ENCODE measurements at regions not wholly inside any gene's neighbourhood (a gene's known extent, or its start where the extent isn't known, plus 50 kb on each side); places are given as distances from the start of the nearest gene placed in this dataset.
"Not testable (repeated sequence)": the region's sequence is repeated elsewhere in the genome, so short reads cannot be mapped to it uniquely, and the experiment has no call there.

GRCh38 chrX:65837875-65838549 is 170.6 kb downstream of the MSN start:
- no peaks in the 10 kb centered on the region for H3K27me3 Mint-ChIP-seq (ENCODE audit: insufficient read depth)
- peaks cover 54% of the 10 kb centered on the region for H3K9me3 Mint-ChIP-seq
- no peak for TF ChIP-seq CTCF (conservative IDR thresholded peaks at IDR 0.05)
- DNase-seq = no peak
- Histone ChIP-seq H3K9ac (ENCODE audit: extremely low read depth, low read length, poor library complexity, severe bottlenecking) (no peak overlapping the region), H3K27ac (ENCODE audit: low read depth, low read length) (no peak overlapping the region), H3K9me3 (ENCODE audit: control insufficient read depth, low read length) (no peaks in the 10 kb centered on the region), H3K4me1 (ENCODE audit: control insufficient read depth, insufficient read depth, low read length) (no peaks in the 10 kb centered on the region), H3K27me3 (ENCODE audit: control insufficient read depth, insufficient read depth, low read length, poor library complexity, severe bottlenecking) (no peaks in the 10 kb centered on the region), H3K36me3 (ENCODE audit: control insufficient read depth, insufficient read depth, low read length) (no peaks in the 10 kb centered on the region), H3K4me3 (ENCODE audit: low read length) (no peak overlapping the region)
- no peak overlapping the region for H3K4me3 Mint-ChIP-seq
- no peaks in the 10 kb centered on the region for H3K4me1 Mint-ChIP-seq
- no peaks in the 10 kb centered on the region for H3K36me3 Mint-ChIP-seq (ENCODE audit: low read depth)
- no peak overlapping the region for H3K27ac Mint-ChIP-seq
- 79 to 84% methylated on average over 2 to 4 of the region's 4 CpGs for WGBS, 2 experiments (ENCODE audit: insufficient coverage in 1 of 2, insufficient read length in 1 of 2)

GRCh38 chrX:65831268-65831667 is 163.8 kb downstream of the MSN start:
- Histone ChIP-seq H3K27ac (ENCODE audit: low read depth, low read length) (no peak overlapping the region), H3K36me3 (ENCODE audit: control insufficient read depth, insufficient read depth, low read length) (no peaks in the 10 kb centered on the region), H3K4me3 (ENCODE audit: low read length) (no peak overlapping the region), H3K4me1 (ENCODE audit: control insufficient read depth, insufficient read depth, low read length) (no peaks in the 10 kb centered on the region), H3K27me3 (ENCODE audit: control insufficient read depth, insufficient read depth, low read length, poor library complexity, severe bottlenecking) (no peaks in the 10 kb centered on the region), H3K9me3 (ENCODE audit: control insufficient read depth, low read length) (no peaks in the 10 kb centered on the region), H3K9ac (ENCODE audit: extremely low read depth, low read length, poor library complexity, severe bottlenecking) (no peak overlapping the region)
- WGBS, 2 experiments (ENCODE audit: insufficient coverage in 1 of 2, insufficient read length in 1 of 2) = 62% methylated on average over 1 of the region's 2 CpGs; no CpG with 5 or more reads in 1 of the 2 experiments
- H3K27me3 Mint-ChIP-seq (ENCODE audit: insufficient read depth) = no peaks in the 10 kb centered on the region
- H3K27ac Mint-ChIP-seq = no peak overlapping the region
- H3K9me3 Mint-ChIP-seq = peaks cover 41% of the 10 kb centered on the region
- no peak overlapping the region for H3K4me3 Mint-ChIP-seq
- H3K4me1 Mint-ChIP-seq = peaks cover 15% of the 10 kb centered on the region
- DNase-seq = no peak
- H3K36me3 Mint-ChIP-seq (ENCODE audit: low read depth) = no peaks in the 10 kb centered on the region
- no peak for TF ChIP-seq CTCF (conservative IDR thresholded peaks at IDR 0.05)

DNA sequence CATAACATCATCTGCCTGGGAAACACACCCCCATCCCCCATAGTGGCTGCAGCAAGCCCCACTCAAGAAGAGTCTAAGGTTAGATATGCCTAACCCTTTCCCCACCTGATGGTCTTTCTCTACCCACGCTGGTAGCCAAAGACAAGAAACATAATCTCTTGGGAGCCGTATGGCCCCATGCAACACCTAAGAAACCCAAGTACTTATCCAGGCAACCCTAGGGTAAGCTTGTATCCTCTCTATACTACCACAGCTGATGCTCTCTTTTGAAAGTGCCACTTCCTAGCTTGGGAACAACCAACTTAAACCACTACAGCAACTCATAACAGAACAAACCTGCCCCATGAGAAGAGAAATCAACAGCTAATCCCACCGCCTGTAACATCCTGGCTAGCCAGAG is 161.1 kb downstream of the MSN start:
- no peak overlapping the region for H3K4me3 Mint-ChIP-seq
- WGBS, 2 experiments (ENCODE audit: insufficient coverage in 1 of 2, insufficient read length in 1 of 2) = 90% methylated on average over 3 of the region's 3 CpGs; no CpG with 5 or more reads in 1 of the 2 experiments
- Histone ChIP-seq H3K27me3 (ENCODE audit: control insufficient read depth, insufficient read depth, low read length, poor library complexity, severe bottlenecking) (no peaks in the 10 kb centered on the region), H3K9me3 (ENCODE audit: control insufficient read depth, low read length) (no peaks in the 10 kb centered on the region), H3K27ac (ENCODE audit: low read depth, low read length) (no peak overlapping the region), H3K9ac (ENCODE audit: extremely low read depth, low read length, poor library complexity, severe bottlenecking) (no peak overlapping the region), H3K4me3 (ENCODE audit: low read length) (no peak overlapping the region), H3K4me1 (ENCODE audit: control insufficient read depth, insufficient read depth, low read length) (no peaks in the 10 kb centered on the region), H3K36me3 (ENCODE audit: control insufficient read depth, insufficient read depth, low read length) (no peaks in the 10 kb centered on the region)
- peaks cover 15% of the 10 kb centered on the region for H3K4me1 Mint-ChIP-seq
- H3K27me3 Mint-ChIP-seq (ENCODE audit: insufficient read depth) = no peaks in the 10 kb centered on the region
- H3K9me3 Mint-ChIP-seq = peaks cover 48% of the 10 kb centered on the region
- no peaks in the 10 kb centered on the region for H3K36me3 Mint-ChIP-seq (ENCODE audit: low read depth)
- DNase-seq = no peak
- H3K27ac Mint-ChIP-seq = no peak overlapping the region
- no peak for TF ChIP-seq CTCF (conservative IDR thresholded peaks at IDR 0.05)

GRCh38 chrX:65825226-65825625 is 157.8 kb downstream of the MSN start:
- 100% methylated on average over 1 of the region's 4 CpGs; no CpG with 5 or more reads in 1 of the 2 experiments for WGBS, 2 experiments (ENCODE audit: insufficient coverage in 1 of 2, insufficient read length in 1 of 2)
- H3K9me3 ChIP-seq (ENCODE audit: control insufficient read depth, low read length); H3K27ac ChIP-seq (ENCODE audit: low read depth, low read length); H3K27me3 Mint-ChIP-seq (ENCODE audit: insufficient read depth); H3K36me3 Mint-ChIP-seq (ENCODE audit: low read depth); H3K9ac ChIP-seq (ENCODE audit: extremely low read depth, low read length, poor library complexity, severe bottlenecking); H3K4me1 ChIP-seq (ENCODE audit: control insufficient read depth, insufficient read depth, low read length); H3K4me3 Mint-ChIP-seq; H3K36me3 ChIP-seq (ENCODE audit: control insufficient read depth, insufficient read depth, low read length); H3K27ac Mint-ChIP-seq; H3K4me3 ChIP-seq (ENCODE audit: low read length); DNase-seq: not testable (repeated sequence)
- Mint-ChIP-seq H3K9me3 (peaks cover 59% of the 10 kb centered on the region), H3K4me1 (peaks cover 15% of the 10 kb centered on the region)
- H3K27me3 ChIP-seq (ENCODE audit: control insufficient read depth, insufficient read depth, low read length, poor library complexity, severe bottlenecking) = peaks cover 12% of the 10 kb centered on the region

All from endodermal cell (in vitro differentiated cells).